GM21526 (cell line): ENCODE measurements at regions not wholly inside any gene's neighbourhood (a gene's known extent, or its start where the extent isn't known, plus 50 kb on each side); places are given as distances from the start of the nearest gene placed in this dataset.
"Not testable (repeated sequence)": the region's sequence is repeated elsewhere in the genome, so short reads cannot be mapped to it uniquely, and the experiment has no call there.

Experiments
- ATAC-seq: cut with Tn5 transposase; IDR thresholded peaks from one replicate; pipeline ENCODE4 v1.9.1; 2021; ENCODE audit warnings: moderate library complexity; ENCODE audit not compliant: unreplicated experiment, low FRiP score

- ATAC-seq, result no peak
Measured at GRCh38 chr7:23931633-23932032, 221.6 kb downstream of the STK31 start.

GRCh38 chr7:23938215-23938614 is 228.2 kb downstream of the STK31 start:
- no peak for ATAC-seq

- peak; percentile 86 for ATAC-seq
Measured at GRCh38 chr7:23938937-23939552, 229.0 kb downstream of the STK31 start.

GRCh38 chr7:23939747-23940146 is 229.7 kb downstream of the STK31 start:
- ATAC-seq, result not testable (repeated sequence)

GRCh38 chr7:23941551-23941950 is 231.5 kb downstream of the STK31 start:
- ATAC-seq, result no peak

- ATAC-seq, result no peak
Measured at GRCh38 chr7:23942032-23942431, 232.0 kb downstream of the STK31 start.

GRCh38 chr7:23944131-23944530 is 234.1 kb downstream of the STK31 start:
- ATAC-seq, result no peak

- ATAC-seq, result no peak
Measured at GRCh38 chr7:23945472-23945871, 235.5 kb downstream of the STK31 start.

GRCh38 chr7:23955145-23955544 is 245.1 kb downstream of the STK31 start:
- ATAC-seq, result no peak

- ATAC-seq, result no peak
Measured at GRCh38 chr7:23955600-23956149, 245.7 kb downstream of the STK31 start.

GRCh38 chr7:23956772-23957576 is 247.0 kb downstream of the STK31 start:
- no peak for ATAC-seq

- no peak for ATAC-seq
Measured at GRCh38 chr7:23959821-23960220, 249.8 kb downstream of the STK31 start.

- ATAC-seq, result no peak
Measured at GRCh38 chr7:23960361-23960760, 250.3 kb downstream of the STK31 start.

GRCh38 chr7:23963461-23964165 is 253.6 kb downstream of the STK31 start:
- no peak for ATAC-seq

GRCh38 chr7:23964715-23965114 is 254.7 kb downstream of the STK31 start:
- no peak for ATAC-seq

- ATAC-seq, result no peak
Measured at GRCh38 chr7:23965296-23965695, 255.3 kb downstream of the STK31 start.

- ATAC-seq, result no peak
Measured at GRCh38 chr7:23966941-23967340, 256.9 kb downstream of the STK31 start.

GRCh38 chr7:23967949-23968599 is 258.1 kb downstream of the STK31 start:
- ATAC-seq, result peak; percentile 62

GRCh38 chr7:23968791-23969190 is 258.8 kb downstream of the STK31 start:
- no peak for ATAC-seq

- no peak for ATAC-seq
Measured at GRCh38 chr7:23969443-23969842, 259.4 kb downstream of the STK31 start.

GRCh38 chr7:23970193-23970592 is 260.2 kb downstream of the STK31 start:
- no peak for ATAC-seq
